SK-N-SH (cell line): ENCODE measurements at regions not wholly inside any gene's neighbourhood (a gene's known extent, or its start where the extent isn't known, plus 50 kb on each side); places are given as distances from the start of the nearest gene placed in this dataset.

Experiments used
- CTCF ChIA-PET: fragments of 300-600, 350-600 bp; formaldehyde crosslinking; extraction: SDS; loops from one replicate; lab custom pipeline; 2021; lab: Yijun Ruan, JAX
- POLR2A ChIA-PET: fragments of 350-600 bp; sonication (Branson Sonifier 250); formaldehyde crosslinking; extraction: SDS; loops from one replicate; lab custom pipeline; 2020; ENCODE audit warnings: antibody characterized with exemption, inconsistent platforms; lab: Yijun Ruan, JAX
- DNase-seq: peaks from one replicate; pipeline ENCODE4 v3.0.0; 2012
- H2AFZ ChIP-seq: fragments of 200-600 bp; sonication (generic); 2 replicates; pipeline ENCODE4 v1.8.1; 2016; ENCODE audit warnings: antibody characterized with exemption, mild to moderate bottlenecking, low read depth
- H3F3A ChIP-seq: fragments of 200-600 bp; sonication (generic); replicated peaks from 2 replicates; pipeline ENCODE3; 2016; ENCODE audit warnings: antibody characterized with exemption, mild to moderate bottlenecking; ENCODE audit not compliant: insufficient read depth
- H3K27ac ChIP-seq, 2 experiments: fragments of 200-500 bp in 1 of 2; fragments of 200-600 bp in 1 of 2; sonication (Bioruptor generic) in 1 of 2; sonication (generic), shearing (Covaris generic) in 1 of 2; 2 replicates each; pipeline versions ENCODE4 v1.5.1 to v1.6.1; 2014 to 2016; ENCODE audit warnings: low read depth in 2 of 2, inconsistent platforms in 1 of 2, low read length in 1 of 2, mild to moderate bottlenecking in 1 of 2, mixed read lengths in 1 of 2
- H3K27me3 ChIP-seq: fragments of 200-600 bp; sonication (generic), shearing (Covaris generic); 2 replicates; pipeline ENCODE4 v1.6.1; 2016; ENCODE audit warnings: mixed run types; ENCODE audit not compliant: insufficient read depth
- H3K36me3 ChIP-seq, 2 experiments: fragments of 200-500 bp in 1 of 2; fragments of 200-600 bp in 1 of 2; sonication (Bioruptor generic) in 1 of 2; sonication (generic) in 1 of 2; replicated peaks in 1 of 2; 2 replicates each; pipeline versions ENCODE3 to v1.5.1; 2014 to 2016; ENCODE audit warnings: low read length in 1 of 2, mild to moderate bottlenecking in 1 of 2; ENCODE audit not compliant: insufficient read depth in 2 of 2, control insufficient read depth in 1 of 2
- H3K4me1 ChIP-seq, 2 experiments: fragments of 200-500 bp in 1 of 2; fragments of 200-600 bp in 1 of 2; sonication (Bioruptor generic) in 1 of 2; sonication (generic), shearing (Covaris generic) in 1 of 2; 2 replicates each; pipeline versions ENCODE4 v1.5.1 to v1.6.1; 2014 to 2016; ENCODE audit warnings: low read depth in 1 of 2, low read length in 1 of 2, mixed run types in 1 of 2; ENCODE audit not compliant: insufficient read depth in 2 of 2, control insufficient read depth in 1 of 2
- H3K4me2 ChIP-seq: fragments of 200-600 bp; sonication (generic), shearing (Covaris generic); 2 replicates; pipeline ENCODE4 v1.6.1; 2017; ENCODE audit warnings: mixed run types
- H3K4me3 ChIP-seq, 2 experiments: fragments of 200-500 bp in 1 of 2; fragments of 200-600 bp in 1 of 2; sonication (Bioruptor generic) in 1 of 2; sonication (generic), shearing (Covaris generic) in 1 of 2; 2 replicates each; pipeline versions ENCODE4 v1.5.1 to v1.8.1; 2014 to 2016; ENCODE audit warnings: low read depth in 2 of 2, inconsistent platforms in 1 of 2, low read length in 1 of 2, mild to moderate bottlenecking in 1 of 2, mixed read lengths in 1 of 2, moderate library complexity in 1 of 2
- H3K79me2 ChIP-seq: fragments of 200-600 bp; sonication (generic); 2 replicates; pipeline ENCODE4 v1.8.1; 2017; ENCODE audit warnings: mild to moderate bottlenecking; ENCODE audit not compliant: insufficient read depth
- H3K9ac ChIP-seq: fragments of 200-600 bp; sonication (generic); 2 replicates; pipeline ENCODE4 v1.6.1; 2017; ENCODE audit warnings: mixed run types
- H3K9me2 ChIP-seq: fragments of 200-600 bp; sonication (generic); 2 replicates; pipeline ENCODE4 v1.6.1; 2017; ENCODE audit warnings: mixed run types
- H3K9me3 ChIP-seq: fragments of 200-600 bp; sonication (generic); 2 replicates; pipeline ENCODE4 v1.6.1; 2017; ENCODE audit warnings: mixed run types, mild to moderate bottlenecking, moderate library complexity
- H4K20me1 ChIP-seq: fragments of 200-600 bp; sonication (generic); 2 replicates; pipeline ENCODE4 v1.6.1; 2017; ENCODE audit warnings: mild to moderate bottlenecking, mixed run types; ENCODE audit not compliant: insufficient read depth
- CHD2 ChIP-seq: fragments of 150-350 bp; IDR thresholded peaks from 2 replicates; pipeline ENCODE4 v1.6.1; 2018; ENCODE audit warnings: low read length; ENCODE audit not compliant: partially characterized antibody
- ELF1 ChIP-seq: IDR thresholded peaks from 2 replicates; pipeline ENCODE4 v1.4.0; 2012
- EP300 ChIP-seq, 2 experiments: IDR thresholded peaks; 2 replicates each; pipeline versions ENCODE4 v1.4.0 to v1.6.1; 2012; ENCODE audit warnings: borderline replicate concordance in 1 of 2, low read depth in 1 of 2, low read length in 1 of 2
- FOSL2 ChIP-seq: IDR thresholded peaks from 2 replicates; pipeline ENCODE4 v1.4.0; 2012; ENCODE audit warnings: low read depth, mild to moderate bottlenecking, moderate library complexity, borderline replicate concordance
- FOXM1 ChIP-seq: IDR thresholded peaks from 2 replicates; pipeline ENCODE4 v1.4.0; 2012; ENCODE audit warnings: low read depth, mild to moderate bottlenecking
- GABPA ChIP-seq: IDR thresholded peaks from 2 replicates; pipeline ENCODE4 v1.4.0; 2012; ENCODE audit warnings: low read depth, mild to moderate bottlenecking
- NRF1 ChIP-seq: IDR thresholded peaks from 2 replicates; pipeline ENCODE4 v1.6.1; 2012; ENCODE audit warnings: low read depth, mild to moderate bottlenecking, low read length
- RFX5 ChIP-seq: IDR thresholded peaks from 2 replicates; pipeline ENCODE4 v1.6.1; 2012; ENCODE audit warnings: mild to moderate bottlenecking, improper control_type of control experiment, low read length
- RXRA ChIP-seq: IDR thresholded peaks from 2 replicates; pipeline ENCODE4 v1.4.0; 2012; ENCODE audit warnings: low read depth, mild to moderate bottlenecking, borderline replicate concordance
- SIN3A ChIP-seq: IDR thresholded peaks from 2 replicates; pipeline ENCODE4 v1.6.1; 2012; ENCODE audit warnings: low read depth, mild to moderate bottlenecking, low read length, moderate library complexity, borderline replicate concordance
- TAF1 ChIP-seq: IDR thresholded peaks from 2 replicates; pipeline ENCODE4 v1.6.1; 2012; ENCODE audit warnings: low read depth, mild to moderate bottlenecking, low read length, moderate library complexity, borderline replicate concordance
- TCF12 ChIP-seq: IDR thresholded peaks from 2 replicates; pipeline ENCODE4 v1.4.0; 2012
- YY1 ChIP-seq: IDR thresholded peaks from 2 replicates; pipeline ENCODE4 v1.4.0; 2012; ENCODE audit warnings: low read depth, mild to moderate bottlenecking
- WGBS: methylation state at CpG from one replicate; pipeline ENCODE4 v1.1.6; 2017; ENCODE audit warnings: low lambda C conversion rate; 5-methylcytosine and 5-hydroxymethylcytosine counted together
- TF ChIP-seq, protein P1 (sequence below): IDR thresholded peaks from 2 replicates; pipeline ENCODE4 v1.4.0; 2012; ENCODE audit warnings: low read depth, borderline replicate concordance
- TF ChIP-seq, protein P2 (sequence below): IDR thresholded peaks from 2 replicates; pipeline ENCODE4 v1.6.1; 2012; ENCODE audit warnings: mild to moderate bottlenecking, low read depth, low read length, moderate library complexity
- TF ChIP-seq, protein P3 (sequence below): fragments of 150-350 bp; IDR thresholded peaks from 2 replicates; pipeline ENCODE4 v1.6.1; 2016; ENCODE audit warnings: mild to moderate bottlenecking, low read depth, low read length
- TF ChIP-seq, protein P4 (sequence below): IDR thresholded peaks from 2 replicates; pipeline ENCODE4; 2012
- TF ChIP-seq, protein P5 (sequence below): IDR thresholded peaks from 2 replicates; pipeline ENCODE4 v1.4.0; 2012; ENCODE audit warnings: low read depth, borderline replicate concordance

DNA sequence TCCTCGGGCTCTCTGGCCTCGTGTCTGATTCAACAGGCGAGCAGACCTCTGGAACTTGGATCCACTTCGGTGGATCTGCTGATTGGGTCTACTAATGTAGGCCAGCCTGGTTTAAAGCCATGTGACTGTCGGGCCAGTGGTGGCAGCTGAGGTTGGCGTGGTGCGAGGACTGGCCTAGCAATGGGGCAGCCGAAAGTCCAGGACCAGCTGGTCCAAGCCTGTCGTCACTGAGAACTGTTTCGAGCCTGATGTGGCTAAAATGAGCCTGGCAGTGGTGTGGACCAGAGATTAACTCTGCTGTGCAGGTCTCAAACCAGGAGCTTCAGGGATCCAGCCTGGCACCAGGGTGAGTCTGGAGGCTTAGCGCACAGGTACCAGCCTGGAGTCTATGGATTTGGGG is 56.4 kb upstream of the ROBO1 start:
- Histone ChIP-seq H2AFZ (no peak overlapping the region), H4K20me1 (no peaks in the 10 kb centered on the region), H3K4me1 (no peaks in the 10 kb centered on the region), H3K36me3 (no peaks in the 10 kb centered on the region), H3K4me2 (no peak overlapping the region), H3K9me2 (0 out of 2 replicates have a peak, but pooled peaks cover 3% of the 10 kb centered on the region), H3K27ac (no peak overlapping the region), H3K4me3 (no peak overlapping the region), H3K27me3 (no peaks in the 10 kb centered on the region), H3K79me2 (no peaks in the 10 kb centered on the region), H3F3A (no peaks in the 10 kb centered on the region), H3K9ac (no peak overlapping the region), H3K9me3 (no peaks in the 10 kb centered on the region; the same call in 1 of the 2 replicates)
- DNase-seq: no peak
- CTCF ChIA-PET: no interaction called here
- TF ChIP-seq RXRA: no peak
- TF ChIP-seq CHD2: no peak
- TF ChIP-seq, protein P1, sequence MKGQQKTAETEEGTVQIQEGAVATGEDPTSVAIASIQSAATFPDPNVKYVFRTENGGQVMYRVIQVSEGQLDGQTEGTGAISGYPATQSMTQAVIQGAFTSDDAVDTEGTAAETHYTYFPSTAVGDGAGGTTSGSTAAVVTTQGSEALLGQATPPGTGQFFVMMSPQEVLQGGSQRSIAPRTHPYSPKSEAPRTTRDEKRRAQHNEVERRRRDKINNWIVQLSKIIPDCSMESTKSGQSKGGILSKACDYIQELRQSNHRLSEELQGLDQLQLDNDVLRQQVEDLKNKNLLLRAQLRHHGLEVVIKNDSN: no peak
- TF ChIP-seq GABPA: no peak
- TF ChIP-seq, protein P2, sequence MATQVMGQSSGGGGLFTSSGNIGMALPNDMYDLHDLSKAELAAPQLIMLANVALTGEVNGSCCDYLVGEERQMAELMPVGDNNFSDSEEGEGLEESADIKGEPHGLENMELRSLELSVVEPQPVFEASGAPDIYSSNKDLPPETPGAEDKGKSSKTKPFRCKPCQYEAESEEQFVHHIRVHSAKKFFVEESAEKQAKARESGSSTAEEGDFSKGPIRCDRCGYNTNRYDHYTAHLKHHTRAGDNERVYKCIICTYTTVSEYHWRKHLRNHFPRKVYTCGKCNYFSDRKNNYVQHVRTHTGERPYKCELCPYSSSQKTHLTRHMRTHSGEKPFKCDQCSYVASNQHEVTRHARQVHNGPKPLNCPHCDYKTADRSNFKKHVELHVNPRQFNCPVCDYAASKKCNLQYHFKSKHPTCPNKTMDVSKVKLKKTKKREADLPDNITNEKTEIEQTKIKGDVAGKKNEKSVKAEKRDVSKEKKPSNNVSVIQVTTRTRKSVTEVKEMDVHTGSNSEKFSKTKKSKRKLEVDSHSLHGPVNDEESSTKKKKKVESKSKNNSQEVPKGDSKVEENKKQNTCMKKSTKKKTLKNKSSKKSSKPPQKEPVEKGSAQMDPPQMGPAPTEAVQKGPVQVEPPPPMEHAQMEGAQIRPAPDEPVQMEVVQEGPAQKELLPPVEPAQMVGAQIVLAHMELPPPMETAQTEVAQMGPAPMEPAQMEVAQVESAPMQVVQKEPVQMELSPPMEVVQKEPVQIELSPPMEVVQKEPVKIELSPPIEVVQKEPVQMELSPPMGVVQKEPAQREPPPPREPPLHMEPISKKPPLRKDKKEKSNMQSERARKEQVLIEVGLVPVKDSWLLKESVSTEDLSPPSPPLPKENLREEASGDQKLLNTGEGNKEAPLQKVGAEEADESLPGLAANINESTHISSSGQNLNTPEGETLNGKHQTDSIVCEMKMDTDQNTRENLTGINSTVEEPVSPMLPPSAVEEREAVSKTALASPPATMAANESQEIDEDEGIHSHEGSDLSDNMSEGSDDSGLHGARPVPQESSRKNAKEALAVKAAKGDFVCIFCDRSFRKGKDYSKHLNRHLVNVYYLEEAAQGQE: no peak
- TF ChIP-seq SIN3A: no peak
- TF ChIP-seq TAF1: no peak
- TF ChIP-seq, protein P3, sequence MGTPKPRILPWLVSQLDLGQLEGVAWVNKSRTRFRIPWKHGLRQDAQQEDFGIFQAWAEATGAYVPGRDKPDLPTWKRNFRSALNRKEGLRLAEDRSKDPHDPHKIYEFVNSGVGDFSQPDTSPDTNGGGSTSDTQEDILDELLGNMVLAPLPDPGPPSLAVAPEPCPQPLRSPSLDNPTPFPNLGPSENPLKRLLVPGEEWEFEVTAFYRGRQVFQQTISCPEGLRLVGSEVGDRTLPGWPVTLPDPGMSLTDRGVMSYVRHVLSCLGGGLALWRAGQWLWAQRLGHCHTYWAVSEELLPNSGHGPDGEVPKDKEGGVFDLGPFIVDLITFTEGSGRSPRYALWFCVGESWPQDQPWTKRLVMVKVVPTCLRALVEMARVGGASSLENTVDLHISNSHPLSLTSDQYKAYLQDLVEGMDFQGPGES: no peak
- TF ChIP-seq NRF1: no peak
- TF ChIP-seq, protein P4, sequence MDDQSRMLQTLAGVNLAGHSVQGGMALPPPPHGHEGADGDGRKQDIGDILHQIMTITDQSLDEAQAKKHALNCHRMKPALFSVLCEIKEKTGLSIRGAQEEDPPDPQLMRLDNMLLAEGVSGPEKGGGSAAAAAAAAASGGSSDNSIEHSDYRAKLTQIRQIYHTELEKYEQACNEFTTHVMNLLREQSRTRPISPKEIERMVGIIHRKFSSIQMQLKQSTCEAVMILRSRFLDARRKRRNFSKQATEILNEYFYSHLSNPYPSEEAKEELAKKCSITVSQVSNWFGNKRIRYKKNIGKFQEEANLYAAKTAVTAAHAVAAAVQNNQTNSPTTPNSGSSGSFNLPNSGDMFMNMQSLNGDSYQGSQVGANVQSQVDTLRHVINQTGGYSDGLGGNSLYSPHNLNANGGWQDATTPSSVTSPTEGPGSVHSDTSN: no peak
- TF ChIP-seq FOXM1: no peak
- TF ChIP-seq FOSL2: no peak
- TF ChIP-seq, protein P5, sequence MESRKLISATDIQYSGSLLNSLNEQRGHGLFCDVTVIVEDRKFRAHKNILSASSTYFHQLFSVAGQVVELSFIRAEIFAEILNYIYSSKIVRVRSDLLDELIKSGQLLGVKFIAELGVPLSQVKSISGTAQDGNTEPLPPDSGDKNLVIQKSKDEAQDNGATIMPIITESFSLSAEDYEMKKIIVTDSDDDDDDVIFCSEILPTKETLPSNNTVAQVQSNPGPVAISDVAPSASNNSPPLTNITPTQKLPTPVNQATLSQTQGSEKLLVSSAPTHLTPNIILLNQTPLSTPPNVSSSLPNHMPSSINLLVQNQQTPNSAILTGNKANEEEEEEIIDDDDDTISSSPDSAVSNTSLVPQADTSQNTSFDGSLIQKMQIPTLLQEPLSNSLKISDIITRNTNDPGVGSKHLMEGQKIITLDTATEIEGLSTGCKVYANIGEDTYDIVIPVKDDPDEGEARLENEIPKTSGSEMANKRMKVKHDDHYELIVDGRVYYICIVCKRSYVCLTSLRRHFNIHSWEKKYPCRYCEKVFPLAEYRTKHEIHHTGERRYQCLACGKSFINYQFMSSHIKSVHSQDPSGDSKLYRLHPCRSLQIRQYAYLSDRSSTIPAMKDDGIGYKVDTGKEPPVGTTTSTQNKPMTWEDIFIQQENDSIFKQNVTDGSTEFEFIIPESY: no peak
- TF ChIP-seq TCF12: no peak
- no peak for TF ChIP-seq ELF1
- no peak for TF ChIP-seq YY1
- TF ChIP-seq RFX5: no peak
- TF ChIP-seq EP300 (IDR thresholded peaks at IDR 0.05; ENCODE audit: borderline replicate concordance in 1 of 2, low read depth in 1 of 2, low read length in 1 of 2): no peak
- WGBS: 57% methylated on average over 6 of the region's 11 CpGs
- POLR2A ChIA-PET: no interaction called here
